Left ventricle myocardium inferior (tissue), 1 donor: ENCODE measurements at regions not wholly inside any gene's neighbourhood (a gene's known extent, or its start where the extent isn't known, plus 50 kb on each side); places are given as distances from the start of the nearest gene placed in this dataset.

ENCODE experiments used
- DNase-seq: peaks from one replicate; pipeline ENCODE4 v3.0.0-alpha.2; 2020
- H3K27ac ChIP-seq: fragments of 200-600 bp; replicated peaks from 2 replicates; pipeline ENCODE4 v1.8.0; 2021
- H3K27me3 ChIP-seq: fragments of 200-600 bp; 2 replicates; pipeline ENCODE4 v1.8.0; 2021; ENCODE audit warnings: low read depth
- H3K36me3 ChIP-seq: fragments of 200-600 bp; 2 replicates; pipeline ENCODE4 v1.8.0; 2021
- H3K4me1 ChIP-seq: fragments of 200-600 bp; 2 replicates; pipeline ENCODE4 v1.8.0; 2021
- H3K4me3 ChIP-seq: fragments of 200-600 bp; 2 replicates; pipeline ENCODE4 v1.8.0; 2021; ENCODE audit warnings: mild to moderate bottlenecking, moderate library complexity
- H3K9me3 ChIP-seq: fragments of 200-600 bp; replicated peaks from 2 replicates; pipeline ENCODE4 v1.8.0; 2021
- intact Hi-C: fragments of 100-400 bp; cut with micrococcal nuclease; formaldehyde crosslinking; loops from one replicate; pipeline ENCODE4 v1.11.0; 2022
- TF ChIP-seq, protein P1 (sequence below): fragments of 200-600 bp; IDR thresholded peaks from 2 replicates; pipeline ENCODE4 v1.8.0; 2021; ENCODE audit warnings: antibody characterized with exemption, mild to moderate bottlenecking, borderline replicate concordance
- donor health status: DM: no; HTN: yes; CAD: no; lungs with severe emphysema.

DNA sequence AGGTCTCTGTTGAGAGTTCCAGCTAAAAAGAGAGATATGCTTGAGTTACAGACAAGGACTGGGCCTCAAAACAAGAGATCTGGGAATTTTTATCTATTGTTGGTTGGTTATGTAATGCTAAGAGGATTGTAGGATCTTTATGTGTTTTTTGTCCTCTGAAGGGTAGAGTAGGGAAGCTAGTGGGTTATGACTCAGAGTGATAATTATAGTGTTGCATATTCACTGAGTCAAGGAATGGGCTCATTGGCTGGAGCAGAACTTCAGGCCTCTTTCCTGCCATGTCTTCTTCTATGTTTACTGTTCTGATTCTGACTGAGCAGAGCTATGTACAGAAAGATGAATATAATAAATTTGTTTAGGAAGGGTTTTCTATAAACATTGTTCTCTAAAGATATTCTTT lies 66.1 kb upstream of the NOX3 start:
- Histone ChIP-seq H3K27ac (no peak overlapping the region), H3K27me3 (no peaks in the 10 kb centered on the region), H3K9me3 (no peaks in the 10 kb centered on the region), H3K36me3 (no peaks in the 10 kb centered on the region), H3K4me1 (no peaks in the 10 kb centered on the region), H3K4me3 (no peak overlapping the region)
- intact Hi-C loops: no loop called here
- DNase-seq: no peak
- TF ChIP-seq, protein P1, sequence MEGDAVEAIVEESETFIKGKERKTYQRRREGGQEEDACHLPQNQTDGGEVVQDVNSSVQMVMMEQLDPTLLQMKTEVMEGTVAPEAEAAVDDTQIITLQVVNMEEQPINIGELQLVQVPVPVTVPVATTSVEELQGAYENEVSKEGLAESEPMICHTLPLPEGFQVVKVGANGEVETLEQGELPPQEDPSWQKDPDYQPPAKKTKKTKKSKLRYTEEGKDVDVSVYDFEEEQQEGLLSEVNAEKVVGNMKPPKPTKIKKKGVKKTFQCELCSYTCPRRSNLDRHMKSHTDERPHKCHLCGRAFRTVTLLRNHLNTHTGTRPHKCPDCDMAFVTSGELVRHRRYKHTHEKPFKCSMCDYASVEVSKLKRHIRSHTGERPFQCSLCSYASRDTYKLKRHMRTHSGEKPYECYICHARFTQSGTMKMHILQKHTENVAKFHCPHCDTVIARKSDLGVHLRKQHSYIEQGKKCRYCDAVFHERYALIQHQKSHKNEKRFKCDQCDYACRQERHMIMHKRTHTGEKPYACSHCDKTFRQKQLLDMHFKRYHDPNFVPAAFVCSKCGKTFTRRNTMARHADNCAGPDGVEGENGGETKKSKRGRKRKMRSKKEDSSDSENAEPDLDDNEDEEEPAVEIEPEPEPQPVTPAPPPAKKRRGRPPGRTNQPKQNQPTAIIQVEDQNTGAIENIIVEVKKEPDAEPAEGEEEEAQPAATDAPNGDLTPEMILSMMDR: no peak

DNA sequence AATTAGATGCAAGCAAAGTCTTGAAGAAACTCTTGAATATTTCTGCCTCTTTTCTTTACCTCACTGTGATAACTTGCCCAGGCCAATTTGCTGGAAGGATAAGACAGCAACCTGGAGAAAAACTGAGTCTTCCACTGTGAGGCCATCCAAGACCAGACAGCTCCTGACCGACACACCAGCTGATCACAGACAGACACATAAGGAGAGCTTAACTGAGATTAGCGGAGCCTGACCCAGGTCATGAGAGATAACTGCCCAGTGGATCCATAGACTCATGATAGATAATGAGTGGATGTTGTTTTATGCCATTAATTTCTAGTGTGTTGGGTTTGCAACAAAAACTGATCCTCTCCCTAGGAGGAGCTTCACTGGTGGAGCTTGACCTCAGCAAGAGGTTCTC lies 64.4 kb upstream of the NOX3 start:
- H3K4me3 ChIP-seq: no peak overlapping the region
- no peak overlapping the region for H3K27ac ChIP-seq
- no peaks in the 10 kb centered on the region for H3K9me3 ChIP-seq
- intact Hi-C loops: no loop called here
- TF ChIP-seq, protein P1: no peak
- no peaks in the 10 kb centered on the region for H3K4me1 ChIP-seq
- no peaks in the 10 kb centered on the region for H3K27me3 ChIP-seq
- H3K36me3 ChIP-seq: no peaks in the 10 kb centered on the region
- DNase-seq: no peak

DNA sequence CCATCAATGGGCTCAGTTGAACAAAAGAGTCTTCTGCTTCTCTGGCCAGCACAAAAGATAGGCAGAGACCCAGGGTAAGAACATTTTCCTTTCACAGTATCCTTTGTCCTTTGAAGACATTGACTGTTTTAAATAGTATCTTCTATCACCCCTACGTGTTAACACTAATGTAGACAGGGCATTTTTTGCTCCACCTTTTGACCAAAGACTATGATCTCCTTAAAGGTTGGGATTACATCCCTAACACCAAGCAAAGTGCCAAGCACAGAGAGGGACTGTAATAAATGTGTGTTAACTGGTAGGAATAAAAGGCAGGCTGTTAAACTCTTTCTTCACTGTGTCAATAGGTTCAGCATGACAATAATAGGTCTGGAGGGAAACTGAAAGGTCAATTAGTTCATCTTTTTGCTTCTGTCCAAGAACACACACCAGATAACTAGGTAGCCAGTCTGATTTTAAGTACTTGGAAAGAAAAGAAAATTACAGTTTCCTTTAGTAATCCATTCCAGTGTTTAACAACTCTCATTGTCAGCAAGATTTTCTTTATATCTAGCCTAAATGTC lies 63.6 kb upstream of the NOX3 start:
- Histone ChIP-seq H3K27ac (no peak overlapping the region), H3K9me3 (no peaks in the 10 kb centered on the region), H3K4me1 (no peaks in the 10 kb centered on the region), H3K36me3 (no peaks in the 10 kb centered on the region), H3K4me3 (no peak overlapping the region), H3K27me3 (no peaks in the 10 kb centered on the region)
- intact Hi-C loops: no loop called here
- TF ChIP-seq, protein P1: no peak
- DNase-seq: no peak

DNA sequence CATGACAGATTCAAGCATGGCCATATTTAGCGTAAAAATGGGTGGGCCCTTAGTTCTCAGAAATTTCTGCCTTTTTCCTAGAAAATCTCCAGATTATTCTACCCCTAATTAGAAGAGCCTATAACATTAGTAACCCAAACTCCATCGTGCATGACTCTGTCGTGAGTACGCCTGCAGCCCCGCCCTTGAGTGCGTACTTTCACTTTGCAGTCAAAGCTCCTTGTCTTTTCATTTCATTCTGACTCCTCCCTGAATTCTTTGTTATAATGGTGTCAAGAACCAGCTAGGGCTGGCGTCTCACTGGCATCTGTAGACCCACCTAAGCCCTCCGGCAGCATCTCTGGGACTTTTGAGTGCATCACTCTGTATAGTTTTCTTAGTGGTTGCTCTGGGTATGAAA lies 61.7 kb upstream of the NOX3 start:
- H3K4me3 ChIP-seq: no peak overlapping the region
- no peak for DNase-seq
- TF ChIP-seq, protein P1: no peak
- H3K27me3 ChIP-seq: no peaks in the 10 kb centered on the region
- H3K27ac ChIP-seq: no peak overlapping the region
- intact Hi-C loops: no loop called here
- H3K9me3 ChIP-seq: no peaks in the 10 kb centered on the region
- no peaks in the 10 kb centered on the region for H3K4me1 ChIP-seq
- H3K36me3 ChIP-seq: no peaks in the 10 kb centered on the region

DNA sequence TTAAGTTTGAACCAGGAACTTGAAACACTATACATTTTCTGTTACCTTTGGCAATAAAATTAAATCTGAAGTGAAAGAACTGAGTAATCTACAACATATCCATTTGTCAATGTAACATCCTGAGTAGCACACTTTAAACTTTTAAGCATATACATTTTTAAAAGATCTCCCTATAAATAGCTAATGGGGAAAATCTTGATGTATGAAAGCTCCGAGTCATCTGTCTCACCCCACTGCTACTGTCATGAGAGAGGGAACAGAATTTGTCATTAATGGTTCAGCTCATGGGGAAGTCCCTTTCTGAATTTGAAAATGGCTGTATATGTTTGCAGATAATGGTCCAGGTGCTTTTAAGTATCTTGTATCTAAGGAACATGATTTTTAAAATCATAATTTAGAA lies 55.2 kb upstream of the NOX3 start:
- intact Hi-C loops: no loop called here
- Histone ChIP-seq H3K27ac (no peak overlapping the region), H3K9me3 (no peaks in the 10 kb centered on the region), H3K4me3 (no peak overlapping the region), H3K36me3 (no peaks in the 10 kb centered on the region), H3K4me1 (no peaks in the 10 kb centered on the region), H3K27me3 (no peaks in the 10 kb centered on the region)
- TF ChIP-seq, protein P1: no peak
- DNase-seq: no peak
